22Rv1 (cell line): ENCODE measurements at regions not wholly inside any gene's neighbourhood (a gene's known extent, or its start where the extent isn't known, plus 50 kb on each side); places are given as distances from the start of the nearest gene placed in this dataset.

Source experiments
- ZFX ChIP-seq: fragments of 450-650 bp; IDR thresholded peaks from 2 replicates; pipeline ENCODE4 v1.6.1; 2017; ENCODE audit warnings: antibody characterized with exemption, borderline replicate concordance
- TF ChIP-seq, protein P1 (sequence below): fragments of 450-650 bp; IDR thresholded peaks from 2 replicates; pipeline ENCODE4 v1.5.1; 2017; ENCODE audit warnings: mild to moderate bottlenecking

DNA sequence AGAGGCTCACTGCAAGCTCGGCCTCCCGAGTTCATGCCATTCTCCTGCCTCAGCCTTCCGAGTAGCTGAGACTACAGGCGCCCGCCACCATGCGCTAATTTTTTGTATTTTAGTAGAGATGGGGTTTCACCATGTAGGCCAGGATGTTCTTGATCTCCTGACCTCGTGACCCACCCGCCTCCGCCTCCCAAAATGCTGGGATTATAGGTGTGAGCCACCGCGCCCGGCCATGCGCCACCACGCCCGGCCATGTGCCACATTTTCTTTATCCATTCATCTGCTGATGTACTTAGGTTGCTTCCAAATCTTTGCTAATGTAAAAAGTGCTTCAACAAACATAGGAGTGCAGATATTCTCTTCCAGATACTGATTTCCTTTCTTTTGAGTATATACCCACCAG is 408.6 kb downstream of the CAAP1 start:
- TF ChIP-seq, protein P1, sequence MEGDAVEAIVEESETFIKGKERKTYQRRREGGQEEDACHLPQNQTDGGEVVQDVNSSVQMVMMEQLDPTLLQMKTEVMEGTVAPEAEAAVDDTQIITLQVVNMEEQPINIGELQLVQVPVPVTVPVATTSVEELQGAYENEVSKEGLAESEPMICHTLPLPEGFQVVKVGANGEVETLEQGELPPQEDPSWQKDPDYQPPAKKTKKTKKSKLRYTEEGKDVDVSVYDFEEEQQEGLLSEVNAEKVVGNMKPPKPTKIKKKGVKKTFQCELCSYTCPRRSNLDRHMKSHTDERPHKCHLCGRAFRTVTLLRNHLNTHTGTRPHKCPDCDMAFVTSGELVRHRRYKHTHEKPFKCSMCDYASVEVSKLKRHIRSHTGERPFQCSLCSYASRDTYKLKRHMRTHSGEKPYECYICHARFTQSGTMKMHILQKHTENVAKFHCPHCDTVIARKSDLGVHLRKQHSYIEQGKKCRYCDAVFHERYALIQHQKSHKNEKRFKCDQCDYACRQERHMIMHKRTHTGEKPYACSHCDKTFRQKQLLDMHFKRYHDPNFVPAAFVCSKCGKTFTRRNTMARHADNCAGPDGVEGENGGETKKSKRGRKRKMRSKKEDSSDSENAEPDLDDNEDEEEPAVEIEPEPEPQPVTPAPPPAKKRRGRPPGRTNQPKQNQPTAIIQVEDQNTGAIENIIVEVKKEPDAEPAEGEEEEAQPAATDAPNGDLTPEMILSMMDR: no peak
- no peak for TF ChIP-seq ZFX
